ENCODE measurements at regions not wholly inside any gene's neighbourhood (a gene's known extent, or its start where the extent isn't known, plus 50 kb on each side); places are given as distances from the start of the nearest gene placed in this dataset.

- DNase-seq (ENCODE audit: low read depth) = no peak
These were observed 537.0 kb downstream of the BRD1 start for GRCh38 chr22:49290711-49291110.

- DNase-seq (ENCODE audit: low read depth) = no peak
These were observed 537.6 kb downstream of the BRD1 start for GRCh38 chr22:49289822-49290679.

- DNase-seq (ENCODE audit: low read depth) = no peak
These were observed 541.4 kb downstream of the BRD1 start for GRCh38 chr22:49286181-49286760.

- no peak for DNase-seq (ENCODE audit: low read depth)
These were observed 542.7 kb downstream of the BRD1 start for GRCh38 chr22:49284931-49285330.

- DNase-seq (ENCODE audit: low read depth) = no peak
These were observed 543.5 kb downstream of the BRD1 start for GRCh38 chr22:49284056-49284784.

GRCh38 chr22:49282596-49282995 is 545.1 kb downstream of the BRD1 start:
- DNase-seq (ENCODE audit: low read depth) = no peak

- DNase-seq (ENCODE audit: low read depth) = no peak
These were observed 546.0 kb downstream of the BRD1 start for GRCh38 chr22:49281467-49282340.

GRCh38 chr22:49278340-49278739 is 549.3 kb downstream of the BRD1 start:
- DNase-seq (ENCODE audit: low read depth) = no peak

GRCh38 chr22:49276567-49276966 is 551.1 kb downstream of the BRD1 start:
- DNase-seq (ENCODE audit: low read depth) = no peak

- DNase-seq (ENCODE audit: low read depth) = no peak
These were observed 552.8 kb downstream of the BRD1 start for GRCh38 chr22:49274754-49275380.

- no peak for DNase-seq (ENCODE audit: low read depth)
These were observed 555.0 kb downstream of the BRD1 start for GRCh38 chr22:49272546-49273125.

- DNase-seq (ENCODE audit: low read depth) = no peak
These were observed 555.8 kb downstream of the BRD1 start for GRCh38 chr22:49271831-49272230.

- no peak for DNase-seq (ENCODE audit: low read depth)
These were observed 556.3 kb downstream of the BRD1 start for GRCh38 chr22:49271369-49271727.

- no peak for DNase-seq (ENCODE audit: low read depth)
These were observed 556.9 kb downstream of the BRD1 start for GRCh38 chr22:49270595-49271368.

- DNase-seq (ENCODE audit: low read depth) = no peak
These were observed 557.7 kb downstream of the BRD1 start for GRCh38 chr22:49269928-49270327.

GRCh38 chr22:49269371-49269770 is 558.3 kb downstream of the BRD1 start:
- no peak for DNase-seq (ENCODE audit: low read depth)

- no peak for DNase-seq (ENCODE audit: low read depth)
These were observed 558.7 kb downstream of the BRD1 start for GRCh38 chr22:49268924-49269323.

GRCh38 chr22:49267996-49268395 is 559.7 kb downstream of the BRD1 start:
- DNase-seq (ENCODE audit: low read depth) = no peak

GRCh38 chr22:49266561-49267519 is 560.8 kb downstream of the BRD1 start:
- DNase-seq (ENCODE audit: low read depth) = no peak
